ENCODE measurements at regions not wholly inside any gene's neighbourhood (a gene's known extent, or its start where the extent isn't known, plus 50 kb on each side); places are given as distances from the start of the nearest gene placed in this dataset.

GRCh38 chr5:27402828-27403227 is 364.4 kb upstream of the CDH9 start:
- TF ChIP-seq CTCF (IDR thresholded peaks at IDR 0.05; ENCODE audit: low read depth, low read length) = no peak
- TF ChIP-seq EZH2phosphoT487 (IDR thresholded peaks at IDR 0.05; ENCODE audit: low read depth) = no peak

Measured in OCI-LY3 (cell line).